Fibroblast of skin of left quadriceps (primary cell): ENCODE measurements at regions not wholly inside any gene's neighbourhood (a gene's known extent, or its start where the extent isn't known, plus 50 kb on each side); places are given as distances from the start of the nearest gene placed in this dataset.

Experiments
- DNase-seq, 2 experiments: peaks; one replicate each; pipeline ENCODE4 v3.0.0-alpha.2; 2013; ENCODE audit warnings: low read depth in 2 of 2

- DNase-seq: no peak
These were observed 233.4 kb upstream of the NR4A3 start for GRCh38 chr9:99588299-99588698.

- no peak for DNase-seq
These were observed 232.9 kb upstream of the NR4A3 start for GRCh38 chr9:99588747-99589146.

- DNase-seq: no peak
These were observed 231.3 kb upstream of the NR4A3 start for GRCh38 chr9:99590410-99590809.

- no peak for DNase-seq
These were observed 230.8 kb upstream of the NR4A3 start for GRCh38 chr9:99590840-99591239.

- DNase-seq: no peak
These were observed 229.9 kb upstream of the NR4A3 start for GRCh38 chr9:99591770-99592169.

- no peak for DNase-seq
These were observed 228.7 kb upstream of the NR4A3 start for GRCh38 chr9:99592834-99593574.

GRCh38 chr9:99593610-99594009 lies 228.1 kb upstream of the NR4A3 start:
- no peak for DNase-seq

- no peak for DNase-seq
These were observed 227.5 kb upstream of the NR4A3 start for GRCh38 chr9:99594056-99594780.

- DNase-seq: no peak
These were observed 225.9 kb upstream of the NR4A3 start for GRCh38 chr9:99595796-99596195.

GRCh38 chr9:99601571-99602111 lies 220.0 kb upstream of the NR4A3 start:
- no peak for DNase-seq

- DNase-seq: no peak
These were observed 218.8 kb upstream of the NR4A3 start for GRCh38 chr9:99602854-99603253.

- DNase-seq: no peak
These were observed 216.5 kb upstream of the NR4A3 start for GRCh38 chr9:99605016-99605743.

GRCh38 chr9:99606296-99606695 lies 215.4 kb upstream of the NR4A3 start:
- DNase-seq: no peak

GRCh38 chr9:99606957-99607356 lies 214.7 kb upstream of the NR4A3 start:
- DNase-seq: no peak

- no peak for DNase-seq
These were observed 213.7 kb upstream of the NR4A3 start for GRCh38 chr9:99607842-99608448.

GRCh38 chr9:99614341-99614740 lies 207.3 kb upstream of the NR4A3 start:
- no peak for DNase-seq

- DNase-seq: no peak
These were observed 200.6 kb upstream of the NR4A3 start for GRCh38 chr9:99621040-99621439.

GRCh38 chr9:99622679-99623078 lies 199.0 kb upstream of the NR4A3 start:
- DNase-seq: no peak

- DNase-seq: no peak
These were observed 197.8 kb upstream of the NR4A3 start for GRCh38 chr9:99623780-99624364.

GRCh38 chr9:99624499-99625233 lies 197.0 kb upstream of the NR4A3 start:
- no peak for DNase-seq

- DNase-seq: no peak
These were observed 195.3 kb upstream of the NR4A3 start for GRCh38 chr9:99626426-99626825.
